Heart right ventricle (tissue), 16 donors: ENCODE measurements at regions not wholly inside any gene's neighbourhood (a gene's known extent, or its start where the extent isn't known, plus 50 kb on each side); places are given as distances from the start of the nearest gene placed in this dataset.

Experiments used
- ATAC-seq, 8 donors: fragments of 200-7000 bp; cut with Tn5 transposase; one replicate each; pipeline ENCODE4 v1.9.1; 2020; ENCODE audit warnings: mild to moderate bottlenecking in 8 of 8, moderate library complexity in 8 of 8, moderate number of reproducible peaks in 1 of 8
- DNase-seq, 2 donors: peaks; one replicate each; pipeline ENCODE4 v3.0.0-alpha.2; 2020
- H3K27ac ChIP-seq, 10 donors: fragments of 200-600 bp; sonication (generic) in 2 of 10; one replicate each; pipeline versions ENCODE4 v1.5.0 to v1.8.0; 2020 to 2022; ENCODE audit warnings: mild to moderate bottlenecking in 3 of 10
- H3K27me3 ChIP-seq, 7 donors: fragments of 200-600 bp; one replicate each; pipeline ENCODE4 v1.8.0; 2021 to 2022; ENCODE audit warnings: mild to moderate bottlenecking in 2 of 7
- H3K36me3 ChIP-seq, 9 donors: fragments of 200-600 bp; sonication (generic) in 1 of 9; one replicate each; pipeline versions ENCODE4 v1.5.0 to v1.8.0; 2020 to 2022; ENCODE audit warnings: mild to moderate bottlenecking in 2 of 9
- H3K4me1 ChIP-seq, 9 donors: fragments of 200-600 bp; sonication (generic) in 1 of 9; one replicate each; pipeline versions ENCODE4 v1.5.0 to v1.8.0; 2020 to 2022; ENCODE audit warnings: mild to moderate bottlenecking in 4 of 9
- H3K4me3 ChIP-seq, 10 donors: fragments of 200-600 bp; sonication (generic) in 2 of 10; one replicate each; pipeline versions ENCODE4 v1.5.0 to v1.8.0; 2020 to 2022; ENCODE audit warnings: mild to moderate bottlenecking in 7 of 10, moderate library complexity in 2 of 10
- H3K9me3 ChIP-seq, 11 donors: fragments of 200-600 bp in 10 of 11; sonication (generic) in 2 of 11; one replicate each; pipeline versions ENCODE4 v1.5.0 to v1.8.0; 2013 to 2022; ENCODE audit warnings: mild to moderate bottlenecking in 2 of 11, control low read depth in 1 of 11, moderate library complexity in 1 of 11
- WGBS, 2 donors: extraction: QIAGEN DNeasy Blood & Tissue Kit; methylation state at CpG; one replicate each; pipeline ENCODE4 v1.1.7; 2013; ENCODE audit warnings: inconsistent platforms in 1 of 2; 5-methylcytosine and 5-hydroxymethylcytosine counted together
- intact Hi-C, 10 donors: fragments of 100-400 bp; cut with DNase I; formaldehyde crosslinking; loops; one replicate each; pipeline versions ENCODE4 v1.11.1 to v1.14.2; 2022
- TF ChIP-seq, protein P1 (sequence below), 9 donors: fragments of 200-600 bp; sonication (generic) in 2 of 9; IDR thresholded peaks; one replicate each; pipeline versions ENCODE4 v1.5.0 to v1.8.0; 2021 to 2022; ENCODE audit warnings: antibody characterized with exemption in 9 of 9, mild to moderate bottlenecking in 5 of 9, moderate library complexity in 1 of 9
- donor health status: Arrhythmogenic right ventricular cardiomyopathy.
- donor health status: ischemic (EF 13 %, LVEDD 7.1; RV severe dilation, severe dysfunction).
- donor health status: healthy with polysubstance abuse.
- donor health status: DM: no; HTN: yes; CAD: no.
- donor health status: DM: no; HTN: no; CAD: no.
- donor health status: ischemic (EF 25% LVEDD 6.9; RV normal size, moderate dysfunction).
- donor health status: ischemic (EF 25% LVEDD 5.7; RV mildly dilated, moderate dysfunction).
- donor health status: healthy.
- donor health status: DM: yes; HTN: yes; CAD: no.
- donor health status: Ischemic cardiomyopathy.
- donor health status: ischemic (EF 35%, LVEDD 5.7; RV mildly dilated, moderate dysfunction).
- donor health status: nonischemic (EF 11% LVEDD 7.7; RV severe dilation, severe dysfunction).
- donor health status: DM: yes; HTN: yes; CAD: no.
- donor health status: PGD.
- donor health status: ischemic (EF 29% LVEDD 5.4; RV normal size, mild dysfunction).
- donor health status: nonischemic (EF 23%, LVEDD 6.1; RV moderate dilation, normal function).

- ATAC-seq (no peak), DNase-seq (no peak)
- Histone ChIP-seq H3K36me3 (no peaks in the 10 kb centered on the region), H3K9me3 (peaks cover 0 to 25% (median 0%) of the 10 kb centered on the region in 11 donors), H3K27ac (no peak overlapping the region), H3K4me3 (no peak overlapping the region), H3K4me1 (no peaks in the 10 kb centered on the region), H3K27me3 (no peaks in the 10 kb centered on the region)
- intact Hi-C loops, result no loop called here
- WGBS, 2 donors, result 80 to 92% methylated on average over 4 of the region's 4 CpGs
- TF ChIP-seq, protein P1, sequence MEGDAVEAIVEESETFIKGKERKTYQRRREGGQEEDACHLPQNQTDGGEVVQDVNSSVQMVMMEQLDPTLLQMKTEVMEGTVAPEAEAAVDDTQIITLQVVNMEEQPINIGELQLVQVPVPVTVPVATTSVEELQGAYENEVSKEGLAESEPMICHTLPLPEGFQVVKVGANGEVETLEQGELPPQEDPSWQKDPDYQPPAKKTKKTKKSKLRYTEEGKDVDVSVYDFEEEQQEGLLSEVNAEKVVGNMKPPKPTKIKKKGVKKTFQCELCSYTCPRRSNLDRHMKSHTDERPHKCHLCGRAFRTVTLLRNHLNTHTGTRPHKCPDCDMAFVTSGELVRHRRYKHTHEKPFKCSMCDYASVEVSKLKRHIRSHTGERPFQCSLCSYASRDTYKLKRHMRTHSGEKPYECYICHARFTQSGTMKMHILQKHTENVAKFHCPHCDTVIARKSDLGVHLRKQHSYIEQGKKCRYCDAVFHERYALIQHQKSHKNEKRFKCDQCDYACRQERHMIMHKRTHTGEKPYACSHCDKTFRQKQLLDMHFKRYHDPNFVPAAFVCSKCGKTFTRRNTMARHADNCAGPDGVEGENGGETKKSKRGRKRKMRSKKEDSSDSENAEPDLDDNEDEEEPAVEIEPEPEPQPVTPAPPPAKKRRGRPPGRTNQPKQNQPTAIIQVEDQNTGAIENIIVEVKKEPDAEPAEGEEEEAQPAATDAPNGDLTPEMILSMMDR (IDR thresholded peaks at IDR 0.05), result no peak
Measured at GRCh38 chr13:57865600-57866294, 234.2 kb downstream of the PCDH17 start.

GRCh38 chr13:57874530-57874929 is 243.0 kb downstream of the PCDH17 start:
- TF ChIP-seq, protein P1 (IDR thresholded peaks at IDR 0.05), result no peak
- H3K36me3 ChIP-seq, result no peaks in the 10 kb centered on the region
- H3K27ac ChIP-seq, result peak overlapping the region in 1 of 10 donors; percentile 19
- peak; percentile 51 to 99 (median 89) for ATAC-seq
- H3K4me1 ChIP-seq, result peaks cover 0 to 3% (median 0%) of the 10 kb centered on the region in 9 donors
- peaks cover 0 to 10% (median 0%) of the 10 kb centered on the region in 11 donors for H3K9me3 ChIP-seq
- WGBS, 2 donors, result 26 to 39% methylated on average over 3 of the region's 3 CpGs
- DNase-seq, result peak in 1 of 2 donors; percentile 32
- no peak overlapping the region for H3K4me3 ChIP-seq
- no peaks in the 10 kb centered on the region for H3K27me3 ChIP-seq
- intact Hi-C loops, result no loop called here

- Histone ChIP-seq H3K9me3 (no peaks in the 10 kb centered on the region), H3K27me3 (no peaks in the 10 kb centered on the region), H3K36me3 (no peaks in the 10 kb centered on the region), H3K27ac (no peak overlapping the region), H3K4me1 (peaks cover 0 to 3% (median 0%) of the 10 kb centered on the region in 9 donors), H3K4me3 (no peak overlapping the region)
- no peak for ATAC-seq
- intact Hi-C loops, result no loop called here
- no peak for DNase-seq
- TF ChIP-seq, protein P1 (IDR thresholded peaks at IDR 0.05), result no peak
- 87 to 92% methylated on average over 2 of the region's 2 CpGs for WGBS, 2 donors
Measured at GRCh38 chr13:57877601-57878000, 246.1 kb downstream of the PCDH17 start.

GRCh38 chr13:57878291-57878690 is 246.7 kb downstream of the PCDH17 start:
- 73 to 85% methylated on average over 2 of the region's 2 CpGs for WGBS, 2 donors
- H3K4me3 ChIP-seq, result no peak overlapping the region
- ATAC-seq (no peak), DNase-seq (no peak)
- intact Hi-C loops, result no loop called here
- H3K36me3 ChIP-seq, result no peaks in the 10 kb centered on the region
- H3K4me1 ChIP-seq, result peaks cover 0 to 3% (median 0%) of the 10 kb centered on the region in 9 donors
- H3K27ac ChIP-seq, result no peak overlapping the region
- H3K27me3 ChIP-seq, result no peaks in the 10 kb centered on the region
- TF ChIP-seq, protein P1 (IDR thresholded peaks at IDR 0.05), result no peak
- H3K9me3 ChIP-seq, result peaks cover 0 to 2% (median 0%) of the 10 kb centered on the region in 11 donors
